Loucy (cell line): ENCODE measurements at regions not wholly inside any gene's neighbourhood (a gene's known extent, or its start where the extent isn't known, plus 50 kb on each side); places are given as distances from the start of the nearest gene placed in this dataset.

ENCODE experiments used
- H2AFZ ChIP-seq: fragments of 200-600 bp; sonication (generic); 2 replicates; pipeline ENCODE4 v1.6.0; 2016; ENCODE audit warnings: antibody characterized with exemption, mild to moderate bottlenecking, low read length, moderate library complexity
- H3F3A ChIP-seq: fragments of 200-600 bp; 2 replicates; pipeline ENCODE4 v1.6.0; 2016; ENCODE audit warnings: antibody characterized with exemption, low read depth, mild to moderate bottlenecking
- H3K27me3 ChIP-seq: fragments of 200-600 bp; sonication (generic); 2 replicates; pipeline ENCODE4 v1.6.1; 2014; ENCODE audit warnings: low read length, mild to moderate bottlenecking; ENCODE audit not compliant: insufficient read depth, poor library complexity, severe bottlenecking
- H3K36me3 ChIP-seq: fragments of 200-600 bp; sonication (generic); 2 replicates; pipeline ENCODE4 v1.6.1; 2016; ENCODE audit warnings: low read length; ENCODE audit not compliant: insufficient read depth
- H3K4me1 ChIP-seq: fragments of 200-600 bp; sonication (generic); 2 replicates; pipeline ENCODE4 v1.5.1; 2014; ENCODE audit warnings: low read length, mild to moderate bottlenecking; ENCODE audit not compliant: insufficient read depth, poor library complexity, severe bottlenecking
- H3K4me2 ChIP-seq: fragments of 200-600 bp; sonication (generic); 2 replicates; pipeline ENCODE4 v1.6.0; 2014; ENCODE audit warnings: antibody characterized with exemption, low read length, low read depth, mild to moderate bottlenecking; ENCODE audit not compliant: poor library complexity, severe bottlenecking
- H3K4me3 ChIP-seq: fragments of 200-600 bp; sonication (generic); 2 replicates; pipeline ENCODE4 v1.5.1; 2014; ENCODE audit warnings: low read length, mild to moderate bottlenecking, mixed read lengths; ENCODE audit not compliant: poor library complexity, severe bottlenecking
- H3K79me2 ChIP-seq: fragments of 200-600 bp; sonication (generic); 2 replicates; pipeline ENCODE4 v1.6.1; 2014; ENCODE audit warnings: low read length; ENCODE audit not compliant: insufficient read depth
- H3K9ac ChIP-seq: fragments of 200-600 bp; sonication (generic); 2 replicates; pipeline ENCODE4 v1.6.0; 2014; ENCODE audit warnings: mild to moderate bottlenecking, low read depth, low read length, moderate library complexity; ENCODE audit not compliant: poor library complexity, severe bottlenecking
- H3K9me2 ChIP-seq: fragments of 200-600 bp; sonication (generic); replicated peaks from 2 replicates; pipeline ENCODE4 v1.6.1; 2016; ENCODE audit warnings: low read depth, low read length, mixed read lengths
- H3K9me3 ChIP-seq: fragments of 200-600 bp; sonication (generic); 2 replicates; pipeline ENCODE4 v1.6.1; 2014; ENCODE audit warnings: mild to moderate bottlenecking, antibody characterized with exemption, low read length, low read depth; ENCODE audit not compliant: insufficient read depth
- H4K20me1 ChIP-seq: fragments of 200-600 bp; sonication (generic); 2 replicates; pipeline ENCODE4 v1.6.0; 2014; ENCODE audit warnings: antibody characterized with exemption, low read length, mild to moderate bottlenecking; ENCODE audit not compliant: insufficient read depth, poor library complexity, severe bottlenecking
- EZH2phosphoT487 ChIP-seq: fragments of 200-600 bp; IDR thresholded peaks from 2 replicates; pipeline ENCODE4 v1.6.1; 2018; ENCODE audit warnings: antibody characterized with exemption, mild to moderate bottlenecking, moderate library complexity, borderline replicate concordance
- TF ChIP-seq, protein P1 (sequence below): fragments of 200-600 bp; sonication (generic); conservative IDR thresholded peaks from 2 replicates; pipeline ENCODE4 v1.5.1; 2014; ENCODE audit warnings: mild to moderate bottlenecking, antibody characterized with exemption, low read length

DNA sequence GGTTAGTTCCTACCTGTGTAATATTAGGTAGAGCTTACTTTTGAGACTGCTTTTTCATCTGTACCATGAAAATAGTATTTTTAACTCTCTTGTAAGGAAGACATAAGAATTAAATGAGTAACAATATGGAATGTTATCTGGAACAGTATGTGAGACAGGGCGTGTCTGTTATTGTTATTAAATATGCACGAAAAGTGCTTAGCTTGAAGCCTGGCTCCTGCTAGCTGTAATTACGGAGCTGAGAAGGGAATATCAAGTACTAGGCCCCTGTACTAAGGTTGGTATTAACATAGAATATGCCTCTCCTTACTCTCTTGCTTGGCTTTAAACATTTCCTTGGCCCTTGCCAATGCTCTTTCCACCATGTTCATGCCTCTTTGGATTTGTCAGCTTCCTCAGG lies 194.0 kb downstream of the FAM76B start:
- no peak overlapping the region for H2AFZ ChIP-seq
- H3K9me3 ChIP-seq, result no peaks in the 10 kb centered on the region
- TF ChIP-seq EZH2phosphoT487, result no peak
- TF ChIP-seq, protein P1, sequence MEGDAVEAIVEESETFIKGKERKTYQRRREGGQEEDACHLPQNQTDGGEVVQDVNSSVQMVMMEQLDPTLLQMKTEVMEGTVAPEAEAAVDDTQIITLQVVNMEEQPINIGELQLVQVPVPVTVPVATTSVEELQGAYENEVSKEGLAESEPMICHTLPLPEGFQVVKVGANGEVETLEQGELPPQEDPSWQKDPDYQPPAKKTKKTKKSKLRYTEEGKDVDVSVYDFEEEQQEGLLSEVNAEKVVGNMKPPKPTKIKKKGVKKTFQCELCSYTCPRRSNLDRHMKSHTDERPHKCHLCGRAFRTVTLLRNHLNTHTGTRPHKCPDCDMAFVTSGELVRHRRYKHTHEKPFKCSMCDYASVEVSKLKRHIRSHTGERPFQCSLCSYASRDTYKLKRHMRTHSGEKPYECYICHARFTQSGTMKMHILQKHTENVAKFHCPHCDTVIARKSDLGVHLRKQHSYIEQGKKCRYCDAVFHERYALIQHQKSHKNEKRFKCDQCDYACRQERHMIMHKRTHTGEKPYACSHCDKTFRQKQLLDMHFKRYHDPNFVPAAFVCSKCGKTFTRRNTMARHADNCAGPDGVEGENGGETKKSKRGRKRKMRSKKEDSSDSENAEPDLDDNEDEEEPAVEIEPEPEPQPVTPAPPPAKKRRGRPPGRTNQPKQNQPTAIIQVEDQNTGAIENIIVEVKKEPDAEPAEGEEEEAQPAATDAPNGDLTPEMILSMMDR, result no peak
- H3K4me2 ChIP-seq, result no peak overlapping the region
- no peaks in the 10 kb centered on the region for H3K79me2 ChIP-seq
- no peaks in the 10 kb centered on the region for H3K9me2 ChIP-seq
- no peak overlapping the region for H3K9ac ChIP-seq
- H3F3A ChIP-seq, result no peaks in the 10 kb centered on the region
- H3K36me3 ChIP-seq, result no peaks in the 10 kb centered on the region
- H3K4me3 ChIP-seq, result no peak overlapping the region
- H3K27me3 ChIP-seq, result no peaks in the 10 kb centered on the region
- H3K4me1 ChIP-seq, result no peaks in the 10 kb centered on the region
- H4K20me1 ChIP-seq, result no peaks in the 10 kb centered on the region

DNA sequence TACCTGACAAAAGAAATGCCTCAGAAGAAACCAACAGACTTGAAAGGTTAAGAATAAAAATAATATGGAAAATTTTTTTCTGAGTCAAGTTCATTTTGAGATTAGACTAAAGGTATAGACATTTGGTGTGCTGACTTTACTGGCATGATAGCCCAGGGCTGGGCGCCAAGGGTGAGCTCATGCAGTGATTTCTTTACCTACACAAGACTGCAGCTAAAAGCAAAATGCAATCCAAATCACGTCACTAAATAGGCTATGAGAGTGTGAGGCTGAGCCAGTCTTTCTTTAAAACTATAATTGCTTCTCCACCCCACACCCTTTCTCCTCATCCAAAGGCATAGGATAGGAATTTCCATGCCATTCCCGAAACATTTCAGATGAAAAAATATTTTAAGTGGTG lies 196.5 kb downstream of the FAM76B start:
- Histone ChIP-seq H3K79me2 (no peaks in the 10 kb centered on the region), H4K20me1 (no peaks in the 10 kb centered on the region)

DNA sequence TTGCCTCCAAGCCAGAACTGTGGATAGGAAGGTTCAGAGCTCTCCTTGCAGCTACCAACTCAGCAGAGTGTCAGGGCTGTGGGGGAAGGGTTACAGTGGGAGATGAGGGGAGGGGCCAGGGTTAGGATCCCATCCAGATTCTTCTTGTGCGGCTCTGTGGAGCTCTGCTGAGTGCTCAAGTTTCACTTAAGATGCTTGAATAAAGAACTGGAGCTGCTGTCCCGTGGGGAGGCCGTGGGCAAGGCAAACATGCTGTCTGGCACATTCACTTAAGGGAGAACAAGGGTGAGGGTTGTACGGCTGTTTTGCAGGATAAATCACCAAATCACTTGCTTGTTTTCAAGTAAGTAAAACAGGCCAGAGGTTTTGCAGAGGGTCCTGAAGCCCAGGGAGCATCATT lies 197.1 kb downstream of the FAM76B start:
- Histone ChIP-seq H3K4me1 (no peaks in the 10 kb centered on the region), H3K27me3 (no peaks in the 10 kb centered on the region), H3K4me3 (no peak overlapping the region), H4K20me1 (no peaks in the 10 kb centered on the region), H3K4me2 (no peak overlapping the region), H3K9me3 (no peaks in the 10 kb centered on the region), H3F3A (no peaks in the 10 kb centered on the region), H2AFZ (no peak overlapping the region), H3K9ac (no peak overlapping the region), H3K36me3 (no peaks in the 10 kb centered on the region), H3K9me2 (no peaks in the 10 kb centered on the region), H3K79me2 (no peaks in the 10 kb centered on the region)
- no peak for TF ChIP-seq EZH2phosphoT487
- TF ChIP-seq, protein P1, result no peak

More for the DNA sequence above, 196.5 kb downstream of the FAM76B start:
- H3K9me2 ChIP-seq, result no peaks in the 10 kb centered on the region
- no peaks in the 10 kb centered on the region for H3F3A ChIP-seq
- no peak overlapping the region for H2AFZ ChIP-seq
- H3K27me3 ChIP-seq, result no peaks in the 10 kb centered on the region
- H3K9me3 ChIP-seq, result no peaks in the 10 kb centered on the region
- H3K9ac ChIP-seq, result no peak overlapping the region
- TF ChIP-seq, protein P1, result no peak
- TF ChIP-seq EZH2phosphoT487, result no peak
- no peak overlapping the region for H3K4me3 ChIP-seq
- H3K36me3 ChIP-seq, result no peaks in the 10 kb centered on the region
- no peaks in the 10 kb centered on the region for H3K4me1 ChIP-seq
- H3K4me2 ChIP-seq, result no peak overlapping the region
